Trophoblast cell (in vitro differentiated cells and primary cell): ENCODE measurements at regions not wholly inside any gene's neighbourhood (a gene's known extent, or its start where the extent isn't known, plus 50 kb on each side); places are given as distances from the start of the nearest gene placed in this dataset.

Experiments
- DNase-seq, 2 donors: peaks; one replicate each; pipeline ENCODE4 v3.0.0-alpha.2; 2016
- H2AFZ ChIP-seq: 2 replicates; pipeline ENCODE4 v1.6.1; 2013; ENCODE audit warnings: low read length, moderate library complexity, mild to moderate bottlenecking; ENCODE audit not compliant: insufficient read depth, poor library complexity
- H2AK5ac ChIP-seq: 2 replicates; pipeline ENCODE4 v1.6.1; 2013; ENCODE audit warnings: mild to moderate bottlenecking, low read length
- H2BK120ac ChIP-seq: 2 replicates; pipeline ENCODE4 v1.6.1; 2013; ENCODE audit warnings: low read length, mild to moderate bottlenecking, moderate library complexity; ENCODE audit not compliant: insufficient read depth, poor library complexity
- H2BK12ac ChIP-seq: 2 replicates; pipeline ENCODE4 v1.6.1; 2013; ENCODE audit warnings: mild to moderate bottlenecking, low read length, moderate library complexity
- H2BK5ac ChIP-seq: 2 replicates; pipeline ENCODE4 v1.6.1; 2013; ENCODE audit warnings: low read length, low read depth, moderate library complexity, mild to moderate bottlenecking; ENCODE audit not compliant: poor library complexity
- H3K14ac ChIP-seq: 2 replicates; pipeline ENCODE4 v1.6.1; 2013; ENCODE audit warnings: mild to moderate bottlenecking, low read length
- H3K18ac ChIP-seq: 2 replicates; pipeline ENCODE4 v1.6.1; 2013; ENCODE audit warnings: mild to moderate bottlenecking, low read length
- H3K23ac ChIP-seq: 2 replicates; pipeline ENCODE4 v1.6.1; 2013; ENCODE audit warnings: low read length
- H3K27ac ChIP-seq: 2 replicates; pipeline ENCODE4 v1.5.1; 2013; ENCODE audit warnings: low read depth, mild to moderate bottlenecking, inconsistent platforms, low read length, moderate library complexity
- H3K27me3 ChIP-seq: 2 replicates; pipeline ENCODE4 v1.6.1; 2013; ENCODE audit warnings: inconsistent platforms, mild to moderate bottlenecking, low read length, moderate library complexity; ENCODE audit not compliant: insufficient read depth
- H3K36me3 ChIP-seq, 2 experiments: 1 replicate in 1 of 2; 2 replicates in 1 of 2; pipeline ENCODE4 v1.6.1; 2013; ENCODE audit warnings: low read length in 2 of 2, mild to moderate bottlenecking in 2 of 2, moderate library complexity in 1 of 2; ENCODE audit not compliant: insufficient read depth in 2 of 2, control insufficient read depth in 1 of 2
- H3K4ac ChIP-seq: 2 replicates; pipeline ENCODE4 v1.6.1; 2013; ENCODE audit warnings: low read depth, mild to moderate bottlenecking, low read length, moderate library complexity
- H3K4me1 ChIP-seq, 2 experiments: 1 replicate in 1 of 2; 2 replicates in 1 of 2; pipeline ENCODE4 v1.6.1; 2013; ENCODE audit warnings: low read length in 2 of 2, mild to moderate bottlenecking in 2 of 2, moderate library complexity in 1 of 2; ENCODE audit not compliant: insufficient read depth in 2 of 2, control insufficient read depth in 1 of 2
- H3K4me2 ChIP-seq: 2 replicates; pipeline ENCODE4 v1.6.1; 2013; ENCODE audit warnings: inconsistent platforms, mild to moderate bottlenecking, low read length, moderate library complexity
- H3K4me3 ChIP-seq: 2 replicates; pipeline ENCODE4 v1.5.1; 2013; ENCODE audit warnings: mild to moderate bottlenecking, low read depth, low read length, inconsistent platforms
- H3K79me1 ChIP-seq: one replicate; pipeline ENCODE4 v1.6.1; 2013; ENCODE audit warnings: low read length
- H3K79me2 ChIP-seq: 2 replicates; pipeline ENCODE4 v1.6.1; 2013; ENCODE audit warnings: low read length, mild to moderate bottlenecking; ENCODE audit not compliant: control insufficient read depth, insufficient read depth, poor library complexity
- H3K9ac ChIP-seq: 2 replicates; pipeline ENCODE4 v1.6.1; 2013; ENCODE audit warnings: mild to moderate bottlenecking, low read length
- H3K9me3 ChIP-seq: 2 replicates; pipeline ENCODE4 v1.6.1; 2013; ENCODE audit warnings: low read depth, mild to moderate bottlenecking, control low read depth, inconsistent platforms, low read length; ENCODE audit not compliant: insufficient read depth
- H4K12ac ChIP-seq: 2 replicates; pipeline ENCODE4 v1.6.1; 2013; ENCODE audit warnings: low read depth, mild to moderate bottlenecking, low read length, moderate library complexity
- H4K8ac ChIP-seq: 2 replicates; pipeline ENCODE4 v1.6.1; 2013; ENCODE audit warnings: low read depth, mild to moderate bottlenecking, low read length, moderate library complexity
- H4K91ac ChIP-seq: one replicate; pipeline ENCODE4 v1.6.1; 2013; ENCODE audit warnings: low read depth, mild to moderate bottlenecking, low read length, moderate library complexity
- WGBS: extraction: QIAGEN DNeasy Blood & Tissue Kit; methylation state at CpG from one replicate; pipeline ENCODE4 v1.1.7; 2013; ENCODE audit warnings: missing lambda C conversion rate; ENCODE audit not compliant: insufficient read length, insufficient coverage; ENCODE audit errors: extremely low coverage; 5-methylcytosine and 5-hydroxymethylcytosine counted together

- WGBS = no CpG with 5 or more reads among the region's 2 CpGs
- no peak overlapping the region for H3K23ac ChIP-seq
- H3K27me3 ChIP-seq = no peaks in the 10 kb centered on the region
- no peak overlapping the region for H2BK12ac ChIP-seq
- H2AK5ac ChIP-seq = no peak overlapping the region
- H3K36me3 ChIP-seq = no peaks in the 10 kb centered on the region
- no peaks in the 10 kb centered on the region for H3K79me2 ChIP-seq
- H3K79me1 ChIP-seq = no peaks in the 10 kb centered on the region
- no peak overlapping the region for H2AFZ ChIP-seq
- H4K12ac ChIP-seq = no peak overlapping the region
- no peak overlapping the region for H3K18ac ChIP-seq
- H3K9ac ChIP-seq = no peak overlapping the region
- no peaks in the 10 kb centered on the region for H3K9me3 ChIP-seq
- H3K4me1 ChIP-seq = no peaks in the 10 kb centered on the region
- H4K8ac ChIP-seq = no peak overlapping the region
- no peak overlapping the region for H2BK120ac ChIP-seq
- no peak overlapping the region for H3K14ac ChIP-seq
- no peak overlapping the region for H3K4me2 ChIP-seq
- no peak overlapping the region for H3K27ac ChIP-seq
- H4K91ac ChIP-seq = no peak overlapping the region
- H3K4ac ChIP-seq = no peak overlapping the region
- no peak for DNase-seq
- no peak overlapping the region for H2BK5ac ChIP-seq
- no peak overlapping the region for H3K4me3 ChIP-seq
Observed at GRCh38 chr5:93902288-93902687, 160.9 kb upstream of the POU5F2 start.

- H3K27me3 ChIP-seq = no peaks in the 10 kb centered on the region
- H3K4me1 ChIP-seq = no peaks in the 10 kb centered on the region
- H3K79me1 ChIP-seq = no peaks in the 10 kb centered on the region
- H3K79me2 ChIP-seq = no peaks in the 10 kb centered on the region
- H2AK5ac ChIP-seq = no peak overlapping the region
- no peak overlapping the region for H2BK5ac ChIP-seq
- no peak overlapping the region for H3K23ac ChIP-seq
- H3K27ac ChIP-seq = no peak overlapping the region
- H2AFZ ChIP-seq = no peak overlapping the region
- no peak overlapping the region for H3K14ac ChIP-seq
- H4K8ac ChIP-seq = no peak overlapping the region
- WGBS = no CpG with 5 or more reads among the region's 1 CpG
- no peak overlapping the region for H2BK120ac ChIP-seq
- H3K4me3 ChIP-seq = no peak overlapping the region
- DNase-seq = peak in 1 of 2 donors; percentile 51
- H4K12ac ChIP-seq = no peak overlapping the region
- no peaks in the 10 kb centered on the region for H3K9me3 ChIP-seq
- H3K4me2 ChIP-seq = no peak overlapping the region
- no peaks in the 10 kb centered on the region for H3K36me3 ChIP-seq
- H3K18ac ChIP-seq = no peak overlapping the region
- H3K9ac ChIP-seq = no peak overlapping the region
- no peak overlapping the region for H4K91ac ChIP-seq
- H3K4ac ChIP-seq = no peak overlapping the region
- no peak overlapping the region for H2BK12ac ChIP-seq
Observed at GRCh38 chr5:93899026-93899600, 157.7 kb upstream of the POU5F2 start.

GRCh38 chr5:93894601-93895354 lies 153.4 kb upstream of the POU5F2 start:
- Histone ChIP-seq H3K9me3 (no peaks in the 10 kb centered on the region), H3K4me1 (peaks cover 0 to 3% of the 10 kb centered on the region in 2 experiments), H4K8ac (no peak overlapping the region), H4K91ac (no peak overlapping the region), H3K36me3 (no peaks in the 10 kb centered on the region), H3K27me3 (no peaks in the 10 kb centered on the region), H3K79me2 (no peaks in the 10 kb centered on the region), H2BK12ac (no peak overlapping the region), H3K9ac (no peak overlapping the region), H4K12ac (no peak overlapping the region), H3K14ac (no peak overlapping the region), H3K27ac (no peak overlapping the region), H2BK120ac (no peak overlapping the region), H2AK5ac (no peak overlapping the region), H3K18ac (no peak overlapping the region), H3K79me1 (no peaks in the 10 kb centered on the region), H3K4me3 (no peak overlapping the region), H3K4ac (no peak overlapping the region), H3K23ac (no peak overlapping the region), H2BK5ac (no peak overlapping the region), H3K4me2 (no peak overlapping the region), H2AFZ (no peak overlapping the region)
- WGBS = no CpG with 5 or more reads among the region's 9 CpGs
- DNase-seq = no peak

- no peak overlapping the region for H3K14ac ChIP-seq
- H2BK120ac ChIP-seq = no peak overlapping the region
- no peak overlapping the region for H3K9ac ChIP-seq
- no peak overlapping the region for H2BK12ac ChIP-seq
- H2AK5ac ChIP-seq = no peak overlapping the region
- H4K12ac ChIP-seq = no peak overlapping the region
- no peaks in the 10 kb centered on the region for H3K79me1 ChIP-seq
- no peak overlapping the region for H2BK5ac ChIP-seq
- DNase-seq = no peak
- H3K4ac ChIP-seq = no peak overlapping the region
- no peak overlapping the region for H3K4me2 ChIP-seq
- H3K79me2 ChIP-seq = no peaks in the 10 kb centered on the region
- no peaks in the 10 kb centered on the region for H3K27me3 ChIP-seq
- no peaks in the 10 kb centered on the region for H3K36me3 ChIP-seq
- no peaks in the 10 kb centered on the region for H3K9me3 ChIP-seq
- no peak overlapping the region for H4K91ac ChIP-seq
- no peak overlapping the region for H3K4me3 ChIP-seq
- H4K8ac ChIP-seq = no peak overlapping the region
- H3K23ac ChIP-seq = no peak overlapping the region
- H2AFZ ChIP-seq = no peak overlapping the region
- no peak overlapping the region for H3K18ac ChIP-seq
- no CpG with 5 or more reads among the region's 5 CpGs for WGBS
- peaks cover 0 to 3% of the 10 kb centered on the region in 2 experiments for H3K4me1 ChIP-seq
- H3K27ac ChIP-seq = no peak overlapping the region
Observed at GRCh38 chr5:93893075-93893474, 151.7 kb upstream of the POU5F2 start.
